NCI-H1092 treated with DMSO at 0.1 percent for 48 hours (cell line): ENCODE measurements at regions not wholly inside any gene's neighbourhood (a gene's known extent, or its start where the extent isn't known, plus 50 kb on each side); places are given as distances from the start of the nearest gene placed in this dataset.
A peak's percentile ranks its signal among the peaks of the same experiment; 100 is the strongest.
"Not testable (repeated sequence)": the region's sequence is repeated elsewhere in the genome, so short reads cannot be mapped to it uniquely, and the experiment has no call there.

Experiments
- DNase-seq: peaks from one replicate; lab custom pipeline; 2025; lab: John Stamatoyannopoulos, UW

GRCh38 chr6:145115638-145116037 is 619.7 kb downstream of the EPM2A start:
- no peak for DNase-seq

- no peak for DNase-seq
Observed at GRCh38 chr6:145116591-145117178, 618.6 kb downstream of the EPM2A start.

GRCh38 chr6:145118224-145118623 is 617.1 kb downstream of the EPM2A start:
- DNase-seq: no peak

GRCh38 chr6:145119081-145119480 is 616.2 kb downstream of the EPM2A start:
- DNase-seq: no peak

- no peak for DNase-seq
Observed at GRCh38 chr6:145132709-145133108, 602.6 kb downstream of the EPM2A start.

GRCh38 chr6:145135702-145136101 is 599.6 kb downstream of the EPM2A start:
- DNase-seq: no peak

- DNase-seq: no peak
Observed at GRCh38 chr6:145137425-145137824, 597.9 kb downstream of the EPM2A start.

- DNase-seq: no peak
Observed at GRCh38 chr6:145138469-145139139, 596.7 kb downstream of the EPM2A start.

GRCh38 chr6:145139140-145139850 is 596.0 kb downstream of the EPM2A start:
- peak; percentile 80 for DNase-seq

GRCh38 chr6:145139895-145140294 is 595.4 kb downstream of the EPM2A start:
- peak; percentile 9 for DNase-seq

- no peak for DNase-seq
Observed at GRCh38 chr6:145141572-145141971, 593.7 kb downstream of the EPM2A start.

- DNase-seq: no peak
Observed at GRCh38 chr6:145142958-145143357, 592.4 kb downstream of the EPM2A start.

GRCh38 chr6:145143379-145143778 is 591.9 kb downstream of the EPM2A start:
- DNase-seq: no peak

GRCh38 chr6:145147559-145147958 is 587.8 kb downstream of the EPM2A start:
- no peak for DNase-seq

GRCh38 chr6:145147981-145148749 is 587.2 kb downstream of the EPM2A start:
- DNase-seq: no peak

- DNase-seq: no peak
Observed at GRCh38 chr6:145148776-145149175, 586.5 kb downstream of the EPM2A start.

- peak; percentile 2 for DNase-seq
Observed at GRCh38 chr6:145151624-145152023, 583.7 kb downstream of the EPM2A start.

GRCh38 chr6:145153495-145153894 is 581.8 kb downstream of the EPM2A start:
- DNase-seq: no peak

GRCh38 chr6:145155411-145155810 is 579.9 kb downstream of the EPM2A start:
- no peak for DNase-seq

GRCh38 chr6:145155873-145156782 is 579.2 kb downstream of the EPM2A start:
- DNase-seq: no peak

GRCh38 chr6:145158636-145159035 is 576.7 kb downstream of the EPM2A start:
- not testable (repeated sequence) for DNase-seq
